Retinal pigment epithelial cell (primary cell): ENCODE measurements at regions not wholly inside any gene's neighbourhood (a gene's known extent, or its start where the extent isn't known, plus 50 kb on each side); places are given as distances from the start of the nearest gene placed in this dataset.
"Not testable (repeated sequence)": the region's sequence is repeated elsewhere in the genome, so short reads cannot be mapped to it uniquely, and the experiment has no call there.

Experiments used
- DNase-seq: peaks from one replicate; pipeline ENCODE4 v3.0.0-alpha.2; 2010; ENCODE audit warnings: low read depth
- H3K4me3 ChIP-seq: 2 replicates; pipeline ENCODE4 v1.5.1; 2011; ENCODE audit warnings: mild to moderate bottlenecking, low read length, control low read depth, moderate library complexity
- TF ChIP-seq, protein P1 (sequence below): conservative IDR thresholded peaks from 2 replicates; pipeline ENCODE4 v1.5.1; 2011; ENCODE audit warnings: low read depth, low read length, control low read depth, inconsistent platforms

GRCh38 chr7:25059576-25059975, 65.5 kb downstream of the CYCS start:
- no peak for DNase-seq
- no peak overlapping the region for H3K4me3 ChIP-seq
- TF ChIP-seq, protein P1, sequence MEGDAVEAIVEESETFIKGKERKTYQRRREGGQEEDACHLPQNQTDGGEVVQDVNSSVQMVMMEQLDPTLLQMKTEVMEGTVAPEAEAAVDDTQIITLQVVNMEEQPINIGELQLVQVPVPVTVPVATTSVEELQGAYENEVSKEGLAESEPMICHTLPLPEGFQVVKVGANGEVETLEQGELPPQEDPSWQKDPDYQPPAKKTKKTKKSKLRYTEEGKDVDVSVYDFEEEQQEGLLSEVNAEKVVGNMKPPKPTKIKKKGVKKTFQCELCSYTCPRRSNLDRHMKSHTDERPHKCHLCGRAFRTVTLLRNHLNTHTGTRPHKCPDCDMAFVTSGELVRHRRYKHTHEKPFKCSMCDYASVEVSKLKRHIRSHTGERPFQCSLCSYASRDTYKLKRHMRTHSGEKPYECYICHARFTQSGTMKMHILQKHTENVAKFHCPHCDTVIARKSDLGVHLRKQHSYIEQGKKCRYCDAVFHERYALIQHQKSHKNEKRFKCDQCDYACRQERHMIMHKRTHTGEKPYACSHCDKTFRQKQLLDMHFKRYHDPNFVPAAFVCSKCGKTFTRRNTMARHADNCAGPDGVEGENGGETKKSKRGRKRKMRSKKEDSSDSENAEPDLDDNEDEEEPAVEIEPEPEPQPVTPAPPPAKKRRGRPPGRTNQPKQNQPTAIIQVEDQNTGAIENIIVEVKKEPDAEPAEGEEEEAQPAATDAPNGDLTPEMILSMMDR = no peak

DNA sequence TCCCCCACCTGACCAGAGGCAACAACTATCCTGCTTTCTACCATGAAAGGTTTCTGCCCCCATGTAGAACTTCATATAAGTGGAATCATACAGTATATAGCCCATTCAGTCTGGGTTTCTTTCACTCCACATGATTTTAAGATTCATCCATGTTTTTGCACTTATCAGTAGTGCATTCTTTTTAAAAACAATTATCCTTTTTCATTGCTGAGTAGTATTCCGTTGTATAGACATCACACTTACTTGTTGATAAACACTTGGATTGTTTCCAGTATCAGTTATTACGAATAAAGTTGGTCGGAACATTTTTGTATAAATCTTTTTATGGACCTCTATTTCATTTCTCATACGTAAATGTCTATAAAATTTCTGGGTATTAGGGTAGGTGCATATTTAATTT, 68.7 kb downstream of the CYCS start:
- TF ChIP-seq, protein P1 = no peak
- no peak overlapping the region for H3K4me3 ChIP-seq
- no peak for DNase-seq

DNA sequence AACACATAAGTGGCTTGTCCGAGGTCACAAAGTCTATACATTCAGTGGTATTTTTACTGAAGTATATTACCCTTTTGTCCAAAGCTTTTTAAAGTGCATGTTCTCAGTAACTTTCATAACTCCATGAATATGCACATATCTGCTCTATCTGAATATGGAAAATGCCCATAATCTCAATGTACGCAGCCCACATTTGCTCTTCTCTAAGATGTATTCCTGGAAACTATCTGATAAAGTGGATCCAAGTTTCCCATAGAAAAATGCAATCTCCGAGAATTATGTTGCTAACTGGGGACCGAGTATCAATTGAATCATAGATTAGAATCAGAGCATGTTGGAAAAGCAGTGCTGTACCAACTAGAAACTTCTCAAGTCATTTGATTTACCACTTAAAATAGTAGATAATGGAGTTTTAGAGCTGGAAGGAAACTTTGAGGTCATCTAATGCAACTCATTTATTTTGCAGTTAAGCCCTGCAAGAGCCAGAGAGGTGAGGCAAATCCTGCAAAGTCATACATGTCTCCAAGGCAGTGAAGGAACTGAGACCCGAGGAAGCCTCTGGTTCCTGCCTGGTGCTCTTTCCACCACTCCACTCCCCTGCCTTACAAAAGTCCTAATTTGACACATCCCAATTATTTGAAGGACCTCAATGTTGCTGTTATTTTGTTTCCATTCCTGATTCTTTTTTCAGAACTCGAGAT, 69.4 kb downstream of the CYCS start:
- TF ChIP-seq, protein P1 = no peak
- DNase-seq = no peak
- H3K4me3 ChIP-seq = no peak overlapping the region

DNA sequence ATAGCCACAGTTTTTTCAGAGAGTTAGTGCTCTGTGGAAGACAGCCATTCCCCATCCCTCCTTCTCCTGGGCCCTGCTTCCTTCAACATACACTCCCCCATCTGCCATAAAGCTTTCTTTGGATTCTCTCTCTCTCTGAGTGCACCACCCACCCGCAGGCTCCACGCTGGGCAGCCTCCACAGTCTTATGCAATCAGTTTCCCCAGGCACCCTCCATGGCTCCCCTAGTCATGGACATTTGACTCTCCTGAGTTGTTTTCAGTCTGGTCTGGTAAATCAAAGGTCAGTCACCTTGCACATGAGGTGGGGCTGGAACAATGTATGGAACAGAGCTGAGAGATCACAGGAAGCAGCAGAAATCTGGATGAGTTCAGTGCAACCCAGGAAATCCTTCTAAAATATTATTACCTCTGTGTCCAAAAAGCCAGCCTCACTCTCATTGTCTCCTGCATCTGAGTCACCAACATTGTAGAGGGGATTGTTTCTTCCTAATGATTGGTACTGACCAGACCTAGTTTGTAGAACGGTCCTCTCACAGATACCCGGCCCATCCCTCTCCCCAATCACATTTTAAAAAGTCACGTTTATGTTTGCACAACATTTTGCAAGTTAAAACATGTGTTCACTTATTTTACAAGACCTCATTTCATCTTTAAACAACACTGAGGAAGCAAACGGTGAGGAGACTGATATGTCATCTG, 70.1 kb downstream of the CYCS start:
- TF ChIP-seq, protein P1 = no peak
- H3K4me3 ChIP-seq = no peak overlapping the region
- no peak for DNase-seq

DNA sequence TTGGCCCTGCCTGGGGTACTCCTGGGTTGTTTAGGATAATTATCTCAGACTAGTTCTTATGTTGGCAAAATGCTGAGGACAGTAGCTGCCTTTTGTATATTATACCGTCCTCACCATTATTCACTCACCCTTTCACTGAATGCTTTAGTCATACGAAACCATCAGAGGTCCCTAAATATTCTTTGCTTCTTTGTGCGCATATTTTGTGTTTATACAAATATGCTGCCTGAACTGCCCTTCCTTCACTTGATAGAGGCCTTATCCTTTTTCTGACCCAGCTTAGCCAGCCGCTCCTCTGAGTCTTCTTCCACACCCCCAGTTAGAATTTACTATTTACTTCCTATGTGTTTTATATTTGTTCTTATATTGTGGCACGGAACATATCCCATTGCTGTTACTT, 70.2 kb upstream of the OSBPL3 start:
- no peak for DNase-seq
- H3K4me3 ChIP-seq = no peak overlapping the region
- TF ChIP-seq, protein P1 = no peak

- no peak for DNase-seq
- TF ChIP-seq, protein P1 = no peak
- H3K4me3 ChIP-seq = no peak overlapping the region
Observed at GRCh38 chr7:25048444-25048834, 68.5 kb upstream of the OSBPL3 start.

DNA sequence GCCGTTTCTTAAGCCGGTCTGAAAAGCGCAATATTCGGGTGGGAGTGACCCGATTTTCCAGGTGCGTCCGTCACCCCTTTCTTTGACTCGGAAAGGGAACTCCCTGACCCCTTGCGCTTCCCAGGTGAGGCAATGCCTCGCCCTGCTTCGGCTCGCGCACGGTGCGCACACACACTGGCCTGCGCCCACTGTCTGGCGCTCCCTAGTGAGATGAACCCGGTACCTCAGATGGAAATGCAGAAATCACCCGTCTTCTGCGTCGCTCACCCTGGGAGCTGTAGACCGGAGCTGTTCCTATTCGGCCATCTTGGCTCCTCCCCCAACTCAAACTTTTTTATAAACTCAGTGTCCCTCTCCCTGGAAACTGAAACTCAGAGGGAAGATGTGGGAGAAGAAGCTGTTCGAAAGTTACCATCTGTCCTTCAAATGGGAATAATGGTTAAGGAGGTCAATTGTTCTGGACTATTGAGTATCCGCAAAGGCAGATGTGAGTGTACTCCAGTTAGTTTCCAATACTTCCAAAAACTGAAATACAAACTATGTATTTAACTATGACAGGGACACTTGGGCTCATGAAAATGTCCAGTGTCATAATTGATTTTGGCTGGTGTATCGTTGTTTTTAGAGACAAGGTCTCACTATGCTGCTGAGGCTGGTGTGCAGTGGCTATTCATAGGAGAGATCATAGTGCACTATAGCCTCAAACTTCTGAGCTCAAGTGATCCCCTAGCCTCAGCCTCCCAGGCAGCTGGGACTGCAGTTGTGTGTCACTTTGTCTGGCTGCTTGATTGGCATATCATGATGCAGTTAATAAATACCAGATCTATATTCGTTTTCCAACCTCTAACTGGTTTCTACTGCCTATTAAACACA, 67.8 kb upstream of the OSBPL3 start:
- DNase-seq, H3K4me3 ChIP-seq: not testable (repeated sequence)
